ENCODE measurements at regions not wholly inside any gene's neighbourhood (a gene's known extent, or its start where the extent isn't known, plus 50 kb on each side); places are given as distances from the start of the nearest gene placed in this dataset.
A peak's percentile ranks its signal among the peaks of the same experiment; 100 is the strongest.

DNA sequence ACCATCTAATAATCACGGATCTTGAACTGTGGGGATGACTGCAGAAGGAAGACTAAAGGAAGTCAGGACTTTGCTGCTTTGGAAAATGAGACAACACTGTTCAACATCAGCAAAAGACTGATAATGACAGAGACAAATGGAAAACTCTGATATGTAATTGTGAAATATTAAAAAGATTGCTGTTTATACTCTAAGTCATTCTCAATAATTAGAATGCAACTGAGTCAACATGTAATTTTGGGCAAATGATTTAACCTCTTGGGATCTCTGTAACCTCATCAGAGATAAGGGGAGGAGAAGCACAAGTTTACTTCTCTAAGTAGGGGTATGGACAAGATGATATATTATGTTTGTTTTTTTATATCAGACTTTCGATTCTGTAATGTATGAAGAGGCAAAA is 121.9 kb downstream of the GASK1B start:
- Histone ChIP-seq H3K36me3 (replicated peaks in 1 of 2; ENCODE audit: control insufficient read depth in 1 of 2, insufficient read depth in 2 of 2, low read length in 1 of 2) (no peaks in the 10 kb centered on the region), H3K9me3 (no peaks in the 10 kb centered on the region), H3K27me3 (ENCODE audit: insufficient read depth) (no peaks in the 10 kb centered on the region), H3K79me2 (ENCODE audit: insufficient read depth) (no peaks in the 10 kb centered on the region), H2AFZ (ENCODE audit: low read depth) (0 out of 2 replicates have a peak overlapping the region, but pooled peaks have one; percentile 10), H3K27ac (ENCODE audit: low read depth in 2 of 2, low read length in 1 of 2) (peak overlapping the region in 1 of 2 experiments; percentile 66; a peak in 3 of 4 replicates), H4K20me1 (ENCODE audit: insufficient read depth) (no peaks in the 10 kb centered on the region), H3K4me2 (no peak overlapping the region), H3K4me1 (ENCODE audit: control insufficient read depth in 1 of 2, insufficient read depth in 2 of 2, low read depth in 1 of 2, low read length in 1 of 2) (no peaks in the 10 kb centered on the region), H3K4me3 (ENCODE audit: low read depth in 2 of 2, low read length in 1 of 2) (no peak overlapping the region), H3F3A (replicated peaks; ENCODE audit: insufficient read depth) (no peaks in the 10 kb centered on the region), H3K9me2 (no peaks in the 10 kb centered on the region), H3K9ac (no peak overlapping the region)
- WGBS (ENCODE audit: low lambda C conversion rate): 38% methylated on average over 2 of the region's 2 CpGs
- ChIA-PET CTCF (no interaction called here), POLR2A (no interaction called here)
- no peak for TF ChIP-seq YY1 (IDR thresholded peaks at IDR 0.05; ENCODE audit: low read depth)
- TF ChIP-seq GATA2 (CRISPR knock-in tag; IDR thresholded peaks at IDR 0.05): no peak
- TF ChIP-seq GABPA (IDR thresholded peaks at IDR 0.05; ENCODE audit: low read depth): no peak
- no peak for TF ChIP-seq SIN3A (IDR thresholded peaks at IDR 0.05; ENCODE audit: borderline replicate concordance, low read depth, low read length)
- no peak for TF ChIP-seq ZBTB33 (IDR thresholded peaks at IDR 0.05; ENCODE audit: borderline replicate concordance, low read depth)
- TF ChIP-seq RCOR1 (IDR thresholded peaks at IDR 0.05; ENCODE audit: low read length): no peak
- no peak for TF ChIP-seq CTCF (IDR thresholded peaks at IDR 0.05)
- no peak for TF ChIP-seq JUND (IDR thresholded peaks at IDR 0.05)
- DNase-seq: no peak

- 75% methylated on average over 4 of the region's 4 CpGs for WGBS (ENCODE audit: low lambda C conversion rate)
- Histone ChIP-seq H3K9me2 (no peaks in the 10 kb centered on the region), H3K4me1 (ENCODE audit: control insufficient read depth in 1 of 2, insufficient read depth in 2 of 2, low read depth in 1 of 2, low read length in 1 of 2) (0 out of 4 replicates have a peak, but pooled peaks cover 0 to 5% of the 10 kb centered on the region in 2 experiments), H3K4me3 (ENCODE audit: low read depth in 2 of 2, low read length in 1 of 2) (no peak overlapping the region), H4K20me1 (ENCODE audit: insufficient read depth) (no peaks in the 10 kb centered on the region), H3K36me3 (replicated peaks in 1 of 2; ENCODE audit: control insufficient read depth in 1 of 2, insufficient read depth in 2 of 2, low read length in 1 of 2) (no peaks in the 10 kb centered on the region), H3F3A (replicated peaks; ENCODE audit: insufficient read depth) (peaks cover 8% of the 10 kb centered on the region), H3K4me2 (no peak overlapping the region), H3K27me3 (ENCODE audit: insufficient read depth) (no peaks in the 10 kb centered on the region), H3K27ac (ENCODE audit: low read depth in 2 of 2, low read length in 1 of 2) (no peak overlapping the region), H2AFZ (ENCODE audit: low read depth) (no peak overlapping the region), H3K9me3 (no peaks in the 10 kb centered on the region), H3K79me2 (ENCODE audit: insufficient read depth) (no peaks in the 10 kb centered on the region), H3K9ac (no peak overlapping the region)
- ChIA-PET CTCF (no interaction called here), POLR2A (no interaction called here)
- DNase-seq: no peak
- no peak for TF ChIP-seq GATA2 (CRISPR knock-in tag; IDR thresholded peaks at IDR 0.05)
- TF ChIP-seq POLR2AphosphoS5 (IDR thresholded peaks at IDR 0.05; ENCODE audit: low read depth, low read length): no peak
- TF ChIP-seq, protein P1, sequence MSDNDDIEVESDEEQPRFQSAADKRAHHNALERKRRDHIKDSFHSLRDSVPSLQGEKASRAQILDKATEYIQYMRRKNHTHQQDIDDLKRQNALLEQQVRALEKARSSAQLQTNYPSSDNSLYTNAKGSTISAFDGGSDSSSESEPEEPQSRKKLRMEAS (IDR thresholded peaks at IDR 0.05; ENCODE audit: low read depth): no peak
- no peak for TF ChIP-seq CTCF (IDR thresholded peaks at IDR 0.05)
- TF ChIP-seq RXRA (IDR thresholded peaks at IDR 0.05; ENCODE audit: borderline replicate concordance, low read depth): no peak
- TF ChIP-seq CHD2 (IDR thresholded peaks at IDR 0.05; ENCODE audit: low read length, partially characterized antibody): no peak
- TF ChIP-seq, protein P2, sequence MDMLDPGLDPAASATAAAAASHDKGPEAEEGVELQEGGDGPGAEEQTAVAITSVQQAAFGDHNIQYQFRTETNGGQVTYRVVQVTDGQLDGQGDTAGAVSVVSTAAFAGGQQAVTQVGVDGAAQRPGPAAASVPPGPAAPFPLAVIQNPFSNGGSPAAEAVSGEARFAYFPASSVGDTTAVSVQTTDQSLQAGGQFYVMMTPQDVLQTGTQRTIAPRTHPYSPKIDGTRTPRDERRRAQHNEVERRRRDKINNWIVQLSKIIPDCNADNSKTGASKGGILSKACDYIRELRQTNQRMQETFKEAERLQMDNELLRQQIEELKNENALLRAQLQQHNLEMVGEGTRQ (IDR thresholded peaks at IDR 0.05; ENCODE audit: borderline replicate concordance, low read depth, low read length): no peak
- TF ChIP-seq ELF1 (IDR thresholded peaks at IDR 0.05): no peak
- no peak for TF ChIP-seq TEAD4 (IDR thresholded peaks at IDR 0.05; ENCODE audit: borderline replicate concordance, insufficient read depth)
- TF ChIP-seq MEF2A (IDR thresholded peaks at IDR 0.05; ENCODE audit: borderline replicate concordance, low read depth): no peak
- TF ChIP-seq NFIC (IDR thresholded peaks at IDR 0.05; ENCODE audit: borderline replicate concordance): no peak
- TF ChIP-seq, protein P3, sequence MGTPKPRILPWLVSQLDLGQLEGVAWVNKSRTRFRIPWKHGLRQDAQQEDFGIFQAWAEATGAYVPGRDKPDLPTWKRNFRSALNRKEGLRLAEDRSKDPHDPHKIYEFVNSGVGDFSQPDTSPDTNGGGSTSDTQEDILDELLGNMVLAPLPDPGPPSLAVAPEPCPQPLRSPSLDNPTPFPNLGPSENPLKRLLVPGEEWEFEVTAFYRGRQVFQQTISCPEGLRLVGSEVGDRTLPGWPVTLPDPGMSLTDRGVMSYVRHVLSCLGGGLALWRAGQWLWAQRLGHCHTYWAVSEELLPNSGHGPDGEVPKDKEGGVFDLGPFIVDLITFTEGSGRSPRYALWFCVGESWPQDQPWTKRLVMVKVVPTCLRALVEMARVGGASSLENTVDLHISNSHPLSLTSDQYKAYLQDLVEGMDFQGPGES (IDR thresholded peaks at IDR 0.05; ENCODE audit: low read depth, low read length): no peak
- no peak for TF ChIP-seq SIN3A (IDR thresholded peaks at IDR 0.05; ENCODE audit: borderline replicate concordance, low read depth, low read length)
- TF ChIP-seq TAF1 (IDR thresholded peaks at IDR 0.05; ENCODE audit: borderline replicate concordance, low read depth, low read length): no peak
- no peak for TF ChIP-seq YY1 (IDR thresholded peaks at IDR 0.05; ENCODE audit: low read depth)
These were observed 126.5 kb downstream of the GASK1B start for GRCh38 chr4:158046345-158046744.
